Inflammatory macrophage (primary cell): ENCODE measurements at regions not wholly inside any gene's neighbourhood (a gene's known extent, or its start where the extent isn't known, plus 50 kb on each side); places are given as distances from the start of the nearest gene placed in this dataset.

ENCODE experiments used
- DNase-seq, 2 donors: peaks; one replicate each; pipeline ENCODE4 v3.0.0-alpha.2; 2020 to 2022

- no peak for DNase-seq
Measured at GRCh38 chr2:21254170-21254965, 130.6 kb downstream of the TDRD15 start.

DNA sequence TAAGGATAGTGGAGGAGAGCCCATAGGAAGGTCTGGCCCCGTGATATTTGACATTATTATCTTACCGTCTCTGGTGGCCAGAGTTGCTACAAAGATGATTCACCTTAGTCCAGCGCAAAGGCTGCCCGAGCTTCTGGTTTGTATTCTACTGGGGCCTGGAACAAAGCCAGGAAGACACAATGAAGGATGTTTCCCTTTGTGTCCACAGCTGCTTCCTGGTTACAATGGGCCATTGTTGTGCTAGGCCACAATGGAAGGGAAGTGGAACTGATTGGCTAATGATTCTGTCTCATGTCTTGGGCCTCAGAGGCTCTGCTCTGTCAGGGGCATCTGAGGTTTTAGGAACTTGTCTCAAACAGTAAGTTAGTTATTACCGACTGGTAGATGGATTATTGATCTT, 132.2 kb downstream of the TDRD15 start:
- DNase-seq, result peak; percentile 91 to 94

- DNase-seq, result no peak
Measured at GRCh38 chr2:21257621-21258020, 133.9 kb downstream of the TDRD15 start.

GRCh38 chr2:21258082-21258481, 134.3 kb downstream of the TDRD15 start:
- DNase-seq, result no peak

- DNase-seq, result no peak
Measured at GRCh38 chr2:21260311-21260710, 136.5 kb downstream of the TDRD15 start.

DNA sequence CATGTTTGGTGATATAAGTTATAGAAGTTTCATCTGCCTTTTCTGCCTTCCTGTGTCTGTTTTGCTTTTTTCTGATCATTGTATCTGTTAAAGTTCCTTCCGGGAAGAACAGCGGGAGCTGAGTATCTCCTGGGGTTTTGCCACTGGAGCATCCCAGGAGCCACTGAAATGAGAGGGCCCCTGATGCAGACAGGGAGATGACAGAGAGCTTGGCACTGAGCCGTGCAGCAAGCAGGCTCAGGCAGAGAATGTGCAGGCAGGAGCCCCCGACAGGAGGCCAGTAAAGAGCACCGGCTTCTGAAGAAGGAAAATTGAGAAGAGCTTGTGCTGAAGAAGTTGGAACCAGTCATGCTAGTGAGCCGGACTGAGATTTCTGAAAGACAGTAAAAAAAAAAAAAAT, 137.8 kb downstream of the TDRD15 start:
- DNase-seq, result no peak

GRCh38 chr2:21262426-21262940, 138.7 kb downstream of the TDRD15 start:
- no peak for DNase-seq

GRCh38 chr2:21263622-21264021, 139.9 kb downstream of the TDRD15 start:
- no peak for DNase-seq

- no peak for DNase-seq
Measured at GRCh38 chr2:21265752-21266151, 142.0 kb downstream of the TDRD15 start.

GRCh38 chr2:21267232-21267835, 143.6 kb downstream of the TDRD15 start:
- DNase-seq, result no peak

GRCh38 chr2:21268197-21268877, 144.6 kb downstream of the TDRD15 start:
- peak; percentile 76 to 90 for DNase-seq

DNA sequence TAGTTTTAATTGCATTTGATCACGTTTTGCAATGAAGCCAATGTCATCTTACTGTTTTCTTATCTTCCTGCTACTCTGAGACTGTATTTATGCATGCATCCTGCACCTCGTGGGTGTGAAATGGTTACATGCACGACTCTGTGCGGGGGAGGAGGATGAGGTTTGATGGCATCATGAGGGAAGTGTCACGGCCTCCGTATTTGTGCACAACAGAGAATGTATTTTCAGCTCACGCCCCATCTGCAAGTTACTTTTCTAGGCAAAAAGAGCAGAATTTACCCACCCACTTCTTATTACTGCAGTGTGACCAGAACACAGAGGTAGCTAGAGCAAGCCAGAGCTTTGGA, 145.1 kb downstream of the TDRD15 start:
- DNase-seq, result peak; percentile 80 to 93

- DNase-seq, result no peak
Measured at GRCh38 chr2:21269382-21269781, 145.6 kb downstream of the TDRD15 start.

GRCh38 chr2:21270083-21270491, 146.3 kb downstream of the TDRD15 start:
- no peak for DNase-seq

DNA sequence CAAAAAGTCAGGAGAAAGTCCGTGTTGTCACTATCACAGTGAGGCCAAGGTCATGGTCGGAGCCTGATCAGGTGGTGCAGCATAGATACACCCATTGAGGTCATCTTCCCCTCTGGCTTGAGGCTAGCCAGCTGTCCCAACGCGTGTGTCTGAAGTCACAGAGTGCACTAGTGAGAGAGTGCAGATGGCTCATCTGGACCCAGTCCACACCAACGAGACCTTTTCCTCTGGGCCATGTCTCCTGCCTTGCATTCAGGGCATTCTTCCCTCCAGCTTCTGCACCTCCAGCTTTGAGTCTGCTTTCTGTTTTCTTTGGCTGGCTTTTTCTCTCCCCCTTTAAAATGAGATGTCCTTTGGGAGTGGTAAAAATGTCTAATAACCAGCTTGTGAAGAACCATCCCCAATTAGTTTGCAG, 146.9 kb downstream of the TDRD15 start:
- DNase-seq, result no peak

DNA sequence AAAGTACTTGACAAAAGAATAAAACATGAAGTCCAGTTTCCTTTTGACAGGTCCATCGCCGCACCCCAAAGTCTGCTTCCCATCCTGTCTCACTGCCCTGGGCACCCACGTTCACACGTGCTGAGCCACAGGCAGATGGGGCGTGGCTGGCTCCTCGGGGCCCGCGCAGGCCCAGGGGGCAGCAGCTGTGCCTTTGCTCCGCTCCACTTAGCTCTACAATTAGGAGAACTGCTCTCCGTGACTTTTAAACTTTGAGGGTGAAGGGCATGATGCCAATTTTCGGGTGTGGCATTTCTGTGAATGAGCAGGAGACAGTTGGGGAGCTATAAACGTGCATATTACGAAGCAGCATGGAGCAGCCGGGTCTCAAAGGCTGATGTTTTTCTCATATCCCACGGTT, 152.4 kb downstream of the TDRD15 start:
- DNase-seq, result no peak

DNA sequence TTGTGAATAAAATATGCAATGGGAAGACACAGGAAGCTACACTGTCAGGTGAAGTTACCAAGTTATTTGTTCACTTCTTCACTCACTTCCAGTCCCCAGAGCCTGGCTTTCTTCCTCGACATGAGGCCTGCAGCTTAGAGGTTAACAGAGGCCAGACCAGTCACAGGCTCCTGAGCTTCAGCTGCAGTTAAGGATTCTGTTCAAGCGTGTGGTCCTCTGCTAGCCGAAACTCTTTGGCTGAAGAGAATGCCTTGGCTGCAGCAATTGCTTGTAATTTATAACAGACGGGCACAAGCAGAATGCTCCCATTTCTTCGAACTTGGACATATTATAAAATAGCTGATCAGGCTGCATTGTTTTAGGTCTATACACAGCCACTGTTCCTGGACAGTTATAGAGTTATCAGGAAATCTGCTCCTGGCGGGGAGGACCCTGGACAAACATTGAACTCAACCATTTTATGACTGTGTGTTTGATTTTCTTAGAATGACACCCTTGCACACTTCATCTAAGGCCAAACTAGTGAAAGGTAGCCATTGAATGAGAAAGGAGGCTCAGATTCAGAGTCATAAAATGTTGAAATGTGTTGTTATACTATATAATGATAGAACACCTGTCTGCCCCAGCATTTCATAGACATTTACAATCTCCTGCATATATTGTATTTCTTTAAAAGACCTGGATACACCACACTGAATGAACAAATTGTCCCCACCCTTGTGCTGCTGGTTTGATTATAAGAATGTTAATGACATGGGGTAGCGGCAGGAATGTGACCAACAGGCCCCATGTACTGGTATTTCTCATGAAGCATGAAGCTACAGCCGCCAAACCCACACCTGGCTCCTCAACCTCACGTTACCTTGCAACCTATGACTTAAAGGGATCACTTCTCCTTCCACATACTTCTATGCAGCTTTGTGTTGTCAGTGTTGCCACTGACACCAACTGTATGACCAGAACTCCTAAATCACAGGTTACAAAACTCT, 153.6 kb downstream of the TDRD15 start:
- DNase-seq, result no peak

DNA sequence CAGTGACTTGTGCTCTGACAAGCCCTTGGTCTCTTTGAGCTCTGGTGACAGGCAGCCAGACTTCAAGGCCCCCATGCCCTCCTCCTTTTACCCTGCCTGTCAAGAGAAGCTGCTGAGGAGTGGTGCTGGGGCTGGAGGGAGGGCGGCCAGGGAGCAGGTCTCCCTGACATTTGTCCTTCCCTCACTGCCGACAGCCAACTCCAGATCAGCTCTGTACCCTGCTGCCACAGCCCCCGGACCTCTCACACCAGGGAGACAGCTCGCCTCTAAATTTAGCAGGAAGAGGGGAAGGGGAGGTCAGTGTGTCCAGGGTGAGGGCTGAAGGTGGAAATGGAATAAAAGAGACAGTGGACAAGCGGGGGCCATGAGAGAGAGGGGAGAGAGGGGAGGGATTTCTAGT, 155.8 kb downstream of the TDRD15 start:
- no peak for DNase-seq

GRCh38 chr2:21280793-21281192, 157.0 kb downstream of the TDRD15 start:
- no peak for DNase-seq

DNA sequence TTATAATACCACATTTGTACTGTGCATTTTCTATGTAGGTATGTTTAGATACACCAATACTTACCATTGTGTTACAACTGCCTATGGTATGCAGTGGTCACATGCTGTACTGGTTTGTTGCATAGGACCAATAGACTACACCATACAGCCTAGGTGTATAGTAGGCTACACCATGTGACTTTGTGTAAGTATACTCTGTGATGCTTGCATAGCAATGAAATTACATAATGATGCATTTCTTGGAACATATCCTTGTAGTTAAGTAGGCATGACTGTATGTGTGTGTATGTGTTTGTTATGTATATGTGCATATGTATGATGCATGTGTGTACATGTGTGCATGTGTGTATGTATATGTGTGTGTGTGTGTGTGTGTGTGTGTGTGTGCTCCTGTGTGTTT, 157.6 kb downstream of the TDRD15 start:
- no peak for DNase-seq

DNA sequence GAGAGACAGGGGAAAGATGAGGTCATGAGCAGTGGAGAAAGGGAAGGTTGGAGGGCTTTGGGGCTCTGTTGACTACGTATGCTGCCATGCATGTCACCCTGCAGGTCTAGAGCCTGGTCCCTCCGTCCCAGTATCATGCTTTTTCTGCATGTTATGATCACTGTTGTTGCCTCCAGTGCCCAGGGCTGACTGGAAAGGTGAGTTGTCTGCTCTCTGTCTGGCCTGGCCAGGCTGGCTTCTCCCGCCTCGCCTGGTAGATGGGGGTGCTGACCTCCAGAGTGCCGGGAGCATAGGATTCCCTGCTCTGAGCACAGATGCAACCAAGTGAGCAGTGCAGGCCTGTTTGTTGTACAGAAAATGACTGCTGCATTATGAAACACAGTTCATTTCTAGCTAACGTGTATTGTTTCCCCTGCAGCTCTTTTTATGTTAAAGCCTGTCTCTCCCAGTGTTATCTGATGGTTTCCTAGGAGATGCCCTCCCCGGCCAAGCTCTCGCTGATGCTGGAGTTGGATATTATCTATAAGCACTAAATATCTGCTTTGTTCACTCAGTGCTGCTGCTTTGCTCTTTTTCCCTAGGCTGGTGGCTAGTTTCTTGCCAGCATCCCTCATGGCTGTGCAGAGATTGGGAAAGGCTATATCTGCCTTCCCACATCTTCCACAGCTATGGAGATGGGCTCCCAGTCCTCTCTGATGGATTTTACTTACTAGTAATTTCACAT, 158.2 kb downstream of the TDRD15 start:
- DNase-seq, result no peak

DNA sequence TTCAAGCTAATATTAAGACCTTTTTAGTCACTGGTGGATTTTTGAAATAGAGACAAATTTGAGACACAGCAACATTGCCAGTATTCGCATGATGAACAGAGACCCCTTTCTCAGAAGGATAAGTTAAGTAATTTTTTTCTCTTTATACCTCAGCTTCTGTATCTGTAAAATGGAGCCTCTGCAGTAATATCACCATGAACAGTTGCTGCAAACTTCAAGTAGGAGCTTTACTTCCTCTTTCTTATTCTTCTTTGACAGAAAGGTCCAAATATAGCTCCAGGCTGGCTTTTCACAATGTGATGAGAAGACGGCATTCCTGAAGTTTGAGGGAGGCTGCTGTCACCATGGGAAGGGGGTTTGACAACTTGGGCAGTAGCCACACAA, 158.7 kb downstream of the TDRD15 start:
- peak in 1 of 2 donors; percentile 6 for DNase-seq
